Breast epithelium (tissue), 3 donors: ENCODE measurements at regions not wholly inside any gene's neighbourhood (a gene's known extent, or its start where the extent isn't known, plus 50 kb on each side); places are given as distances from the start of the nearest gene placed in this dataset.

Experiments
- CTCF ChIP-seq, 3 donors: fragments of 450-650 bp; IDR thresholded peaks; one replicate each; pipeline ENCODE4 v1.5.1; 2016 to 2017; ENCODE audit warnings: antibody characterized with exemption in 3 of 3, mild to moderate bottlenecking in 3 of 3, moderate library complexity in 3 of 3
- POLR2A ChIP-seq: fragments of 450-650 bp; IDR thresholded peaks from one replicate; pipeline ENCODE4 v1.6.1; 2016; ENCODE audit warnings: antibody characterized with exemption, mild to moderate bottlenecking, moderate library complexity
- POLR2AphosphoS5 ChIP-seq, 3 donors: sonication (generic); formaldehyde crosslinking; IDR thresholded peaks; one replicate each; pipeline ENCODE4 v1.6.1; 2017; ENCODE audit warnings: antibody characterized with exemption in 3 of 3

GRCh38 chr2:239638376-239638775 lies 237.6 kb upstream of the HDAC4 start:
- no peak for TF ChIP-seq CTCF (IDR thresholded peaks at IDR 0.05)
- TF ChIP-seq POLR2A, result no peak
- no peak for TF ChIP-seq POLR2AphosphoS5 (IDR thresholded peaks at IDR 0.05)
